Activated CD4-positive, alpha-beta T cell treated with anti-CD3 and anti-CD28 coated beads for 36 hours (primary cell): ENCODE measurements at regions not wholly inside any gene's neighbourhood (a gene's known extent, or its start where the extent isn't known, plus 50 kb on each side); places are given as distances from the start of the nearest gene placed in this dataset.
"Not testable (repeated sequence)": the region's sequence is repeated elsewhere in the genome, so short reads cannot be mapped to it uniquely, and the experiment has no call there.

ENCODE experiments used
- ATAC-seq: fragments of 200-7000 bp; cut with Tn5 transposase; one replicate; pipeline ENCODE4 v1.10.0; 2021; ENCODE audit warnings: mild to moderate bottlenecking, moderate library complexity
- CTCF ChIA-PET: fragments of 350-600 bp; sonication (Branson Sonifier 250); formaldehyde crosslinking; loops from one replicate; lab custom pipeline; 2021; ENCODE audit warnings: antibody characterized with exemption; lab: Charles Lee
- POLR2A ChIA-PET: fragments of 350-600 bp; sonication (Branson Sonifier 250); formaldehyde crosslinking; loops from one replicate; lab custom pipeline; 2021; ENCODE audit warnings: antibody characterized with exemption, inconsistent platforms; lab: Charles Lee
- DNase-seq: peaks from one replicate; pipeline ENCODE4 v3.0.0-alpha.2; 2020
- H3K27ac Mint-ChIP-seq: one replicate; pipeline ENCODE4 v1.8.0; 2021; ENCODE audit warnings: mixed read lengths
- H3K27me3 Mint-ChIP-seq: one replicate; pipeline ENCODE4 v1.8.0; 2021; ENCODE audit warnings: mixed read lengths
- H3K36me3 Mint-ChIP-seq: one replicate; pipeline ENCODE4 v1.8.0; 2021; ENCODE audit warnings: low read depth, mixed read lengths
- H3K4me1 Mint-ChIP-seq: one replicate; pipeline ENCODE4 v1.8.0; 2021; ENCODE audit warnings: mixed read lengths
- H3K4me3 Mint-ChIP-seq: one replicate; pipeline ENCODE4 v1.8.0; 2021; ENCODE audit warnings: mild to moderate bottlenecking, moderate library complexity, mixed read lengths
- H3K9me3 Mint-ChIP-seq: one replicate; pipeline ENCODE4 v1.8.0; 2021; ENCODE audit warnings: low read depth, mixed read lengths
- intact Hi-C, 2 experiments: fragments of 100-400 bp; cut with DNase I in 1 of 2; cut with micrococcal nuclease in 1 of 2; formaldehyde crosslinking; loops; one replicate each; pipeline versions ENCODE4 v1.14.2 to v1.15.1; 2022 to 2024; cut with DNase I, micrococcal nuclease

DNA sequence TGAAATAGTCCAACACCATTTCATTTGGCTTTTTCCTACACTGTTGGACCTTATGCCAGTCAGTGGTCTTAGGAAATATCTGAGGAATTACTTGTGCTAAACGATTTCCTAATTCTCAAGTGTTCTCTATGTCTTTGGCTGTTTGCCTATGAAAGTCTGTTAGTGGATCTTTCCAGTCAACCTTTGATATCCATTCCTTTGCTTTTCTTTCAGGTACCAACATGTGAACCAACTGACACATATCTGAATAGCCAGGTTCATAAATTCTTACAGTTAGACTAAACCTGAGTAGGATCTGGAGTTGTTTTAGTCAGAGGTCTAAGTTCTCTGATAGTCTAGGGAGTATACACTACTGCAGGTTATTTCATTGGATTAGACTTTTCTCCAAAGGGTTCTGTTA is 343.5 kb upstream of the LRRC3B start:
- POLR2A ChIA-PET, result no interaction called here
- ATAC-seq (no peak), DNase-seq (no peak)
- intact Hi-C loops, result no loop called here
- H3K9me3 Mint-ChIP-seq, result peaks cover 17% of the 10 kb centered on the region
- no peaks in the 10 kb centered on the region for H3K27me3 Mint-ChIP-seq
- H3K4me1 Mint-ChIP-seq, result no peaks in the 10 kb centered on the region
- H3K27ac Mint-ChIP-seq, result no peak overlapping the region
- H3K36me3 Mint-ChIP-seq, result no peaks in the 10 kb centered on the region
- no peak overlapping the region for H3K4me3 Mint-ChIP-seq
- CTCF ChIA-PET, result no interaction called here

DNA sequence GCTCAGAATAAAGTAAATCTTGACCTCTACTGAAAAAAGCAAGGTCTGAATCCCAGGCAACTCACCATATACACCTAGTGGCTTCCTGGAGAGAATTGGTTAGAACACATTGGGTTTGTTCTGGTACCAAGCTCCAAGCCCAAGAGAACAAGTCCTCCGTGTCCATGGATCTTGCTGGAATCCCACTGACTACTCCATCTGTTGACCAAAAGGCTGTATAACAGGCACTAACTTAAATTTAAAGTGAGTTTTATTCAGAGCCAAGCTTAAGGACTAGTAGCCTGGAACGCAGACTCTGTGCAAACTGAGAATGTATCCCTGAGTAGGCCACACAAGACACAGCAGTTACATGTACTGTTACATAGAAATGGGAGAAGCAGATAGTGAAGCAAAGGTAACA is 342.1 kb upstream of the LRRC3B start:
- CTCF ChIA-PET, result no interaction called here
- Mint-ChIP-seq H3K27me3 (no peaks in the 10 kb centered on the region), H3K4me3 (no peak overlapping the region), H3K27ac (no peak overlapping the region), H3K36me3 (no peaks in the 10 kb centered on the region), H3K9me3 (peaks cover 26% of the 10 kb centered on the region), H3K4me1 (no peaks in the 10 kb centered on the region)
- no peak for ATAC-seq
- DNase-seq, result no peak
- POLR2A ChIA-PET, result no interaction called here
- intact Hi-C loops, result no loop called here

DNA sequence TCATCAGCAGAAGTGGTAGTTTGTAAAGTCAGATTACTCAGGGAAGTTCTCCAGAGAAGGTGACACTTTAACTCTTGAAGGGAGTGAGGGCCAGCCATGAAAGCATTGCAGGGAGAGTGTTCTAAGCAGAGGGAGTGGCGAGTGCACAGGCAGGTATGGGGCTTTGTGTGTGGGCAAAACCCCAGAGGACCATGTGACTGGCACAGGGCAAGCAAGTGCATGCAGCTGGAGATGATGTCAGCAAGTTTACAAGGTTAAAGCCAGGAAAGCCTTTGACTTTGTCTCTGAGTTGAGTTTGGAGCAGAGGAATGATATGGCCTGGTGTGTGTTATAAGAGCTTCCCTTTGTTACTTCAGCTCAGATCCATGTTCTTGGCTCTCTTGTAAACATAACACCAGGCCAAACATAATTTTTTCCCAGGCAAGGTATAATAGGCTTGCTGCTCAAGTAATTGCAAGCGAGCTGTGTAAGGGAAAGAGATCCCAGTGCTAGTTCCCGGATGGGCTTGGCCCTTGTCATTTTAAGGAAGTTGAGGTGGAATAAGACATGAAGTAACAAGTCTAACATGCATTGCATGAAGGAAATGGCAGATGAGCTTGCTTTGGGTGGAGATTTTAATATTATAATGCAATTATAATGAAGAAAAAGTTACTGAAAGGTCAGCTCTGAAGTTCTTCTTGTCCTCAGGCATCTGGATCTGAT is 341.1 kb upstream of the LRRC3B start:
- DNase-seq (no peak), ATAC-seq (no peak)
- H3K27ac Mint-ChIP-seq, result no peak overlapping the region
- no peak overlapping the region for H3K4me3 Mint-ChIP-seq
- intact Hi-C loops, result no loop called here
- ChIA-PET POLR2A (no interaction called here), CTCF (no interaction called here)
- no peaks in the 10 kb centered on the region for H3K36me3 Mint-ChIP-seq
- H3K4me1 Mint-ChIP-seq, result no peaks in the 10 kb centered on the region
- H3K27me3 Mint-ChIP-seq, result no peaks in the 10 kb centered on the region
- peaks cover 26% of the 10 kb centered on the region for H3K9me3 Mint-ChIP-seq

DNA sequence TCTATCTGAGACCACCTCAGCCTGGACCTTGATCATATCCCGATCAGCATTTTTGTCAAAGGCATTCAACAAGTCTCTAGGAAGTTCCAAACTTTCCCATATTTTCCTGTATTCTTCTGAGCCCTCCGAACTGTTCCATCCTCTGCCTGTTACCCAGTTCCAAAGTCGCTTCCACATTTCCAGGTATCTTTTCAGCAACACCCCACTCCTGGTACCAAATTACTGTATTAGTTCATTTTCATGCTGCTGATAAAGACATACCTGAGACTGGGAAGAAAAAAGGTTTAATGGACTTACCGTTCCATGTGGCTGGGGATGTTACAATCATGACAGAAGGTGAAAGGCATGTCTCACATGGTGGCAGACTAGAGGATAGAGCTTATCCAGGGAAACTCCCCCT is 338.1 kb upstream of the LRRC3B start:
- H3K4me3 Mint-ChIP-seq, H3K27me3 Mint-ChIP-seq, ATAC-seq, DNase-seq, H3K4me1 Mint-ChIP-seq, intact Hi-C loops, CTCF ChIA-PET, H3K36me3 Mint-ChIP-seq, H3K27ac Mint-ChIP-seq, POLR2A ChIA-PET: not testable (repeated sequence)
- H3K9me3 Mint-ChIP-seq, result peaks cover 26% of the 10 kb centered on the region

DNA sequence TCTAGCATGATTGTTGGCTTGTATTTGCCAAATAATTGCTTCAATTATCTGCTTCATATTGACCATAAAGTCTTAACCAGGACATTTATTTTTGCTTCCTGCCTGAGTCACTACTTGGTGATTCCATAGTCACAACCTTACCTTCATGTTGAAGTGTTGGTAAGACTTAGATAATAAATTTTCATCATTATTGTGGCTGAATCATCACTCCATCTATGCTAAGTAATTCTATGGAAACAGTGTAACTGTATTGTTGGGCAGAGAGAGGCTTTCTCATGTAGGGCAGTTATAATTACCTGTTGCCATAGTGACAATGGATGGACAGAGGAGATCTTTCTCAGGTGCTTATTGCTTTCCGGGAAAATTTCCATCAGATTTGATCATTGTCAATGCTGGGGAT is 330.7 kb upstream of the LRRC3B start:
- ChIA-PET CTCF (no interaction called here), POLR2A (no interaction called here)

DNA sequence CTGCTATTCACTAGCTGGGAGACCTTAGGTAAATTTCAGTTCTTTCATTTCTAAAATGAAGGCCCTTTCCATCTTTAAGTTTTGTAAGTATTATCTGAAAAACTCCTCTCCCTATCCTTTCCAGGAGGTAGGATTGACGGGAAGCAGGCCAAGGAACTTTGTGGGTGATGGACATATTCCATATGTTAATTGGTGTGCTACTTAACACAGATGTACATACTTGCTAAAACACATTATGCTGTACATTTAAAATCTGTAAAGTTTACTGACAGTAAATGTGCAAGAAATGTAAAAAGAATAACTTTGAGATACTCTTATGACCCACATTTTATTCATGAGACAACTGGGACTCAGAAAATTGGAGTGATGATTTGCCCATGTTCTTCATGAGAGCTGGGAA is 329.8 kb upstream of the LRRC3B start:
- H3K27me3 Mint-ChIP-seq, result no peaks in the 10 kb centered on the region
- ChIA-PET POLR2A (no interaction called here), CTCF (no interaction called here)
- H3K36me3 Mint-ChIP-seq, result no peaks in the 10 kb centered on the region
- ATAC-seq (no peak), DNase-seq (no peak)
- H3K4me3 Mint-ChIP-seq, result no peak overlapping the region
- peaks cover 3% of the 10 kb centered on the region for H3K9me3 Mint-ChIP-seq
- no peak overlapping the region for H3K27ac Mint-ChIP-seq
- no peaks in the 10 kb centered on the region for H3K4me1 Mint-ChIP-seq
- intact Hi-C loops, result no loop called here

More for the DNA sequence above, 330.7 kb upstream of the LRRC3B start:
- Mint-ChIP-seq H3K27me3 (no peaks in the 10 kb centered on the region), H3K9me3 (peaks cover 3% of the 10 kb centered on the region), H3K36me3 (no peaks in the 10 kb centered on the region), H3K4me1 (no peaks in the 10 kb centered on the region), H3K27ac (no peak overlapping the region), H3K4me3 (no peak overlapping the region)
- ATAC-seq (no peak), DNase-seq (no peak)
- intact Hi-C loops, result no loop called here

DNA sequence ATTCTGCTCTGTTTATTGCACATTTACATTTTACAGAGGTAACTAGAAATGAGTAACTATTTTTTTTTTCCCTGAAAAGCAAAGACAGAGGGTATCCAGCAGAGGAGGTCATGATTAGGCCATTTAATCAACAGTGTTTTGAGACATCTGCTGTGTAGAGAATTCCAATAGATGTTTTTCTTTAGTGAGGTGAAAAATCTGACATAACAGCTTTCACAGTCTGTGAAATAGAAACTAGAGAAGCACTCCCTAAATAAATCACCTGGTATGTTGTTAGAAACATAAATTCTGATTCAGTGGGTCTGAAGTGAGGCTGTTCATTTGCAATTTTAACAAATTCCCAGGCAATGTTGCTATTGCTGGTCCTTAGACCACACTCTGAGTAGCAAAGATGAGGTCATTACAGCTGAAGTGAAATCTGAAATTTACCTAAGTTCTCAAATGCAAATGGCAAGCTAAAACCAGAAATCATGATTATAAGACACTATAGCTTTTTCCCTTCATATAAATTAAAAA is 329.2 kb upstream of the LRRC3B start:
- Mint-ChIP-seq H3K4me3 (no peak overlapping the region), H3K36me3 (no peaks in the 10 kb centered on the region), H3K9me3 (peaks cover 3% of the 10 kb centered on the region), H3K4me1 (no peaks in the 10 kb centered on the region), H3K27me3 (no peaks in the 10 kb centered on the region), H3K27ac (no peak overlapping the region)
- DNase-seq (no peak), ATAC-seq (no peak)
- ChIA-PET CTCF (no interaction called here), POLR2A (no interaction called here)
- intact Hi-C loops, result no loop called here

DNA sequence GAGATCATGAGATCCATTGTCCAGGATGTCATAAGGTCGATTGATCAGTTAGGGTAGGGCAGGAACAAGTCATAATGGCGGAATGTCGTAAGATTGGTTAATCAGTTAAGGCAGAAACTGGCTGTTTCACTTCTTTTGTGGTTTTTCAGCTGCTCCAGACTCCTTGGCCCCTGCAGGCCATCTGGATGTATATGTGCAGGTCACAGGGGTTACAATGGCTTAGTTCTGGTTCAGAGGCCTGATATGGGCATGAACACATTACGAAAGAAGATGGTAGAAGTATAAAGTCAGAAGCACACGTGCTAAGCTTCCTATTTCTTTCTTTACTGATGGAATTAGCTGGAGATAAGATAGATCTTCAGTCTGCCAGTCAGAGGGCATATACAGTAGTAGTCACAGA is 315.4 kb upstream of the LRRC3B start:
- intact Hi-C loops, result no loop called here
- Mint-ChIP-seq H3K9me3 (peaks cover 16% of the 10 kb centered on the region), H3K27ac (no peak overlapping the region), H3K4me3 (no peak overlapping the region), H3K36me3 (no peaks in the 10 kb centered on the region), H3K27me3 (no peaks in the 10 kb centered on the region), H3K4me1 (no peaks in the 10 kb centered on the region)
- ChIA-PET CTCF (no interaction called here), POLR2A (no interaction called here)
- DNase-seq (no peak), ATAC-seq (no peak)

DNA sequence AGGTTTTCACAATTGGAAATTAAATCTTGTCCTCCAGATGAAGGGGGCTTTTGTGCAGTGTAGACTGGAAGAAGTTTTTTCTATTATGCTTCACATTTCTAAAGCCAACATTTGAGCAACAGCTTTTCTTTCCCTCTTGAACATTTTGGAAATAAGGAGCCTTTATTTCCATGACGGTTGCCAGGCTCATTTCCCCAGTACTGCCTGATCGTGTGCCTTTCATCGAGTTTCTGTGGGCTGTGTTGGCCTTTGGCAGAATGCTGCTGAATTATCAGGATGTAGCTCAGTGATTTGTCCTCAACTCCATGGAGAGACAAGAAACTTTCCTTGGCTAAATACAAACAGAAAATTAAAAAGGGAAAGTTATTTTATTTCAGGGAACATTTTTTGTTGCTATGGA is 314.8 kb upstream of the LRRC3B start:
- CTCF ChIA-PET, result no interaction called here
- intact Hi-C loops, result no loop called here
- POLR2A ChIA-PET, result no interaction called here
- H3K27me3 Mint-ChIP-seq, result no peaks in the 10 kb centered on the region
- no peaks in the 10 kb centered on the region for H3K36me3 Mint-ChIP-seq
- ATAC-seq, result no peak
- no peak overlapping the region for H3K27ac Mint-ChIP-seq
- H3K4me3 Mint-ChIP-seq, result no peak overlapping the region
- no peaks in the 10 kb centered on the region for H3K4me1 Mint-ChIP-seq
- DNase-seq, result no peak
- H3K9me3 Mint-ChIP-seq, result peaks cover 13% of the 10 kb centered on the region

DNA sequence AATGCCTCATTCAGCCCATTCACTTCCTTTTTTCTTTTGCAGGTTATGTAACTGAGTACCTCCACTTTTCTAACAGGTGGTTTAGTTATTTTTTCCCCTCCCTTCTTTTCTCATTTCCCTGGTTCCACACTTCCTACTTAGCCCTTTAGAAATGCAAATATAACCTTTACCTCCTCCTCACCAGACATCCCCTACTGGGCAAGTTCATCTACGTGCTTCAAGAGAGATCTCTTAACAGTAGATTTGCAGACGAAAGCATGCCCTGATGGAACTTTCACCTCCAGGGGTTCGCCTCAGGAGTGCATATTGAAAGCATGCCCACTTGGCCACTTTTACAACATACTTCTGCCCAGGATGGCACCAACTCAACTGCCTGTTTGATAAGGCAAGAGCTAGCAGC is 314.1 kb upstream of the LRRC3B start:
- no peak for DNase-seq
- Mint-ChIP-seq H3K9me3 (peaks cover 12% of the 10 kb centered on the region), H3K27ac (no peak overlapping the region), H3K4me3 (no peak overlapping the region), H3K4me1 (no peaks in the 10 kb centered on the region), H3K27me3 (no peaks in the 10 kb centered on the region), H3K36me3 (no peaks in the 10 kb centered on the region)
- ChIA-PET POLR2A (no interaction called here), CTCF (no interaction called here)
- intact Hi-C loops, result no loop called here
- no peak for ATAC-seq

DNA sequence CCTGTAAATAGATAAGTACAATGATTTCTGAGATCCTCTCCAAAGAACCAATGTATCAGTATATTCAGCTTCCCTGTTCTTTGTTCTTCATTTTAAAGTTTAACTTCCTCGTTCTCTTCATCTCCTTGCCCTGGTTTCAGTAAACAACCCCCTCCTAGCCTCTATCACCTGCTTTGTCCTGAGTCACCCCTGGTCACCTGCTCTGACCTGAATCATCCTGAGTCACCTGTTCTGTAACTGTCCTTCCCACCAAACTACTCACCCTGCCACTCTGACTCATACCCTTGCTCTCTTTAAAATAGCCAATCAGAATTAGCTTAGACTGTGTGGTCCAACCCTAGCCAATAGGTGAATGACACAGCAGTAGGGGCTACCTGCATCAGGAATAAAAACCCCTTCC is 313.0 kb upstream of the LRRC3B start:
- POLR2A ChIA-PET, intact Hi-C loops, H3K36me3 Mint-ChIP-seq, DNase-seq, H3K27me3 Mint-ChIP-seq, ATAC-seq, H3K4me1 Mint-ChIP-seq, H3K27ac Mint-ChIP-seq, CTCF ChIA-PET, H3K4me3 Mint-ChIP-seq: not testable (repeated sequence)
- H3K9me3 Mint-ChIP-seq, result peaks cover 12% of the 10 kb centered on the region

DNA sequence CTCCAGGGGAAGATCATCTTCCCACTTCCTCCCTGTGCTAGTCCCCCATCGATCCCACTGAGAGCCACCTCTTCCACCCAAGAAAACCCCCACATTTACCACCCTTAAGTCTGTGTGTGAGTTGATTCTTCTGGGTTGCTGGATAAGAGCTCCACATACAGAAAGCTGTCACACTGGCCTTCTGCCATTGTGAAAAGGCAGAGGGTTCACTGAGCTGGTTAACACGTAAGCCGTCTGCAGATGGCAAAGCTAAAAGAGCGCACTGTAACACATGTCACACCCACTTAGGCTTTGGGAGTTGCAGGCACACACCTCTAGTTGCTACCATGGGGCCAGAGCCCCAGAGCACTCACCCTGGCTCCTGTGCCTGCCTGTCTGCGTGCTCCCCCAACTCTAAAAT is 309.8 kb upstream of the LRRC3B start:
- intact Hi-C loops, result no loop called here
- ATAC-seq (no peak), DNase-seq (no peak)
- no peak overlapping the region for H3K4me3 Mint-ChIP-seq
- no peaks in the 10 kb centered on the region for H3K4me1 Mint-ChIP-seq
- POLR2A ChIA-PET, result no interaction called here
- CTCF ChIA-PET, result no interaction called here
- H3K27me3 Mint-ChIP-seq, result no peaks in the 10 kb centered on the region
- peaks cover 19% of the 10 kb centered on the region for H3K9me3 Mint-ChIP-seq
- no peaks in the 10 kb centered on the region for H3K36me3 Mint-ChIP-seq
- no peak overlapping the region for H3K27ac Mint-ChIP-seq
